Erythroblast (primary cell): ENCODE measurements at regions not wholly inside any gene's neighbourhood (a gene's known extent, or its start where the extent isn't known, plus 50 kb on each side); places are given as distances from the start of the nearest gene placed in this dataset.

Source experiments
- GATA1 ChIP-seq: IDR thresholded peaks from 2 replicates; pipeline ENCODE4 v1.6.1; 2011; ENCODE audit warnings: low read depth, mild to moderate bottlenecking, control low read depth, low read length, moderate library complexity
- POLR2A ChIP-seq: IDR thresholded peaks from 2 replicates; pipeline ENCODE4 v1.6.1; 2011; ENCODE audit warnings: mild to moderate bottlenecking, low read length

GRCh38 chr17:79183293-79184158 lies 108.9 kb downstream of the ENGASE start:
- TF ChIP-seq POLR2A, result no peak
- no peak for TF ChIP-seq GATA1
